ENCODE measurements at regions not wholly inside any gene's neighbourhood (a gene's known extent, or its start where the extent isn't known, plus 50 kb on each side); places are given as distances from the start of the nearest gene placed in this dataset.

DNA sequence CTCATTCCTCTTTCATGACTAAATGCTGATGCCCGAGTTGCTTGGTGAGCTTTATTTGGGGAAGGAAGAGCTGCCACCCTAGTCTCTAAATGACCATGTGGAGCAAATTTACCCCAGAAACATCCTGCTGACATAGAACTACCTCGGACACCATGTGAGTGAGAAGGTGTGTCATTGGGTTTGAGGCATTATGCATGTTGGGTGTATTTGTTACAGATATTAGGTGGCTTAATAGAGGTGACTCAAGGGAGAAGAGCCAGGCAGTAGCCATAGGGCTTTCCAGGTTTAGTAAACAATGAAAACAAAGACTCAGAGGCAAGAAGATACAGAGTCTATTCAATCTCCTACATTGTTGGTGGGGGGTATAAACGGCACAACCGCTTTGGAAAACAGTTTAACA lies 581.5 kb downstream of the CCDC171 start:
- no peak for TF ChIP-seq EZH2 (IDR thresholded peaks at IDR 0.05; ENCODE audit: borderline replicate concordance, low read depth, low read length, severe bottlenecking)
- TF ChIP-seq, protein P1, sequence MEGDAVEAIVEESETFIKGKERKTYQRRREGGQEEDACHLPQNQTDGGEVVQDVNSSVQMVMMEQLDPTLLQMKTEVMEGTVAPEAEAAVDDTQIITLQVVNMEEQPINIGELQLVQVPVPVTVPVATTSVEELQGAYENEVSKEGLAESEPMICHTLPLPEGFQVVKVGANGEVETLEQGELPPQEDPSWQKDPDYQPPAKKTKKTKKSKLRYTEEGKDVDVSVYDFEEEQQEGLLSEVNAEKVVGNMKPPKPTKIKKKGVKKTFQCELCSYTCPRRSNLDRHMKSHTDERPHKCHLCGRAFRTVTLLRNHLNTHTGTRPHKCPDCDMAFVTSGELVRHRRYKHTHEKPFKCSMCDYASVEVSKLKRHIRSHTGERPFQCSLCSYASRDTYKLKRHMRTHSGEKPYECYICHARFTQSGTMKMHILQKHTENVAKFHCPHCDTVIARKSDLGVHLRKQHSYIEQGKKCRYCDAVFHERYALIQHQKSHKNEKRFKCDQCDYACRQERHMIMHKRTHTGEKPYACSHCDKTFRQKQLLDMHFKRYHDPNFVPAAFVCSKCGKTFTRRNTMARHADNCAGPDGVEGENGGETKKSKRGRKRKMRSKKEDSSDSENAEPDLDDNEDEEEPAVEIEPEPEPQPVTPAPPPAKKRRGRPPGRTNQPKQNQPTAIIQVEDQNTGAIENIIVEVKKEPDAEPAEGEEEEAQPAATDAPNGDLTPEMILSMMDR (IDR thresholded peaks at IDR 0.05; ENCODE audit: borderline replicate concordance, extremely low read depth, low read length, poor library complexity, severe bottlenecking): no peak

Measured in DND-41 (cell line).